NCI-H1930 (cell line): ENCODE measurements at regions not wholly inside any gene's neighbourhood (a gene's known extent, or its start where the extent isn't known, plus 50 kb on each side); places are given as distances from the start of the nearest gene placed in this dataset.

Experiments
- DNase-seq, 2 experiments: peaks; one replicate each; lab custom pipeline; 2025; lab: John Stamatoyannopoulos, UW

DNA sequence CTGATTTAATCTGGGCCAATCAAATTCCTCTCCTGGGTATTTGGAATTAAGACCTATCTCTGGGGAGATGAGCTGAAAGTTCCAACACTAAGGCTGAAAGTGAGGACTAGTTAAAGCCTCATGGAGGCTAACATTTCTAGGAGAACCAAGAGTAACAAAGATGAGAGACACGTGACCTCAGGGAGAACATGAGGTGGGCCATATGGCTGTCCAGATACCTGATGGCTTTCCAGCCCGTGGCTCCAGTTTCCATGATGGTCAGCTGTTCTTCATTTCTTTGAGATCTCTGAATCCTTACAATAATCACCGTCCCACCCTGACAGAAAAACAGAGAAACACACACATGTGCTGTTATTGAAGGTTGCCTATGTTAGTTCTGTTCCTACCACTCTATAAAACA, 66.1 kb downstream of the LEPR start:
- DNase-seq, result no peak

DNA sequence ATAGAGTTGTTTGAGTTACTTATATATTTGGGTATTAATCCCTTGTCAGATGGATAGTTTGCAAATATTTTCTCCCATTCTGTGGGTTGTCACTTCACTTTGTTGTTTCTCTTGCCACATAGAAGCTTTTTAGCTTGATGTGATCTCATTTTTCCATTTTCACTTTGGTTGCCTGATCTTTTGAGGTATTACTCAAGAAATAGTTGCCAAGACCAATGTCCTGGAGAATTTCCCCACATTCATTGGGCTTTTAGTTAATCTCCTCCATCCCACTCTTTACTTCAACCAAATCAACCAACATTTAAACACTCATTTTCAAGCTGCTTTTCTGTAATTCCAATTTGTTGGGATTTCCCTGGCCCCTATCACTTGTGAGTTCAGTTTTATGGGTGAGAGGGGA, 69.0 kb downstream of the LEPR start:
- DNase-seq, result no peak

DNA sequence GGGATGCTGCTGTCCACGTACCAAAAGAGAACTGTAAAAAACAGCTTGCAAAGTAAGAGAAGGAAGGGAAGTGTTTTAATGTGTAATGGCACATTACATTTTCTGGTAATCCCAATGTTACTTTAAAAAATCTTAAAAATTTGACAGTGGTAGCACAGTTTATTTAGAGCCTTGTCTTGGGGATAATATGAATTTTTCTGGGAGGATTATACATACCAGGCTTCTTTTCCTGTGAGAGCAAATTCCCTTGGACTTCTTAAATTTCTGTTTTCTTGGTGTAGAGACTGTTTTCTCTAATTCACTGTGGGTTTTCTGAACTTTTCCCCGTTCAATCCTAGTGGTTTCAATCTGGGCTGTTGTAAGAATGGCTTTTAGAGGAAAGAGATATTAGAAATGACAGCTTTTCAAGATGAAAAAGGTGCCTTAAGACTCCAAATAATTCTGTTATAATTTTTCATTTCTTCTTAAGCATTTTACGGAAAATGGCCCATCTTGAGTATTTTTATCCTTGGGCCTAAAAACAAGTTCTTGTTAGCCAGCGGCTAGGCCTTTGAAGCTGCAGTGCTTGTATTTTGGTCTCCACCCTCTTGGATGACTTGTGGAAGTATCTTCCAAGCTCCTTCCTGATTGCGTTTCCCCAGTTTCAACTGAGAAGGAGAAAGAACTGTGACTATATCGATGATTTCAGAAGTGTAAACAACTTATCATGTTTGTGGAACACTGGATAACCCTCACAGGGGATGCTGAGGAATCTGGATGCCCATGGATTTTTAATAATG, 70.0 kb downstream of the LEPR start:
- no peak for DNase-seq

DNA sequence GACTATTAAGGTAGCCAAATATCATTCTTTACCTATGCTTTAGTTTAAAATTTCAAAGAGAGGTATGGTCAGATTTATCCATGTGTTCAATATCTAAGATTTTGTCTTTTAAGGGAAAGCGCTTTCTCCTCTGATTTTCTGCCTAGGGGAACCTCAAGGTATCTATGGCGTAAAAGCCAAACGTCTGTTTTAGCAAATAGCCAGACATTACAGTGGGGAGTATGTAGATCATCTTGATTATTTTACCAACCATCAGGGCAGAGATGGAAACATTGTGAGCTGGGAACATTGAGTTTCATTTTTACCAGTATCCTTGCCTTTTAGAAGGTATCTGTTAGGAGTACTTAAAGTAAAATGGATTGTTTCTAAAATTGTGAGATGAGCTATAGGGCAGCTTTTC, 71.0 kb downstream of the LEPR start:
- no peak for DNase-seq

DNA sequence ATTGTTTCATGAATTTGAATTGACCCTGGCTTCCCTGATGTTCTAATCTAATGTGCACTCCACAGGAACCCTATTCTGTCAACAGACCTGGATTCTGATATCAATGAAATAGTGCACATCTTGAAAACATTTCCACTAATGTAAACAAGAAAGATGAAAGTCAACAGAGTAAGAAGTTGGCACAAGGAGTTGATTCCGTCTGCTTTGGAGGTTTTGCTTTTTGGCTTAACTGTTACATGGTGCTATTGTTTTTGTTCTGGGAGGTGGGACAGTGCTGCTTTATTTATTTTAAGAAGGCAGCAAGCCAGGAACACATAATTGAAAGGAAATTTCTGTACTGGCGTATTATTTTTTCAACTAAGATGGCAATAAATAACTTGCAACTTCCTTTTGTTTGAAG, 73.3 kb downstream of the LEPR start:
- no peak for DNase-seq

DNA sequence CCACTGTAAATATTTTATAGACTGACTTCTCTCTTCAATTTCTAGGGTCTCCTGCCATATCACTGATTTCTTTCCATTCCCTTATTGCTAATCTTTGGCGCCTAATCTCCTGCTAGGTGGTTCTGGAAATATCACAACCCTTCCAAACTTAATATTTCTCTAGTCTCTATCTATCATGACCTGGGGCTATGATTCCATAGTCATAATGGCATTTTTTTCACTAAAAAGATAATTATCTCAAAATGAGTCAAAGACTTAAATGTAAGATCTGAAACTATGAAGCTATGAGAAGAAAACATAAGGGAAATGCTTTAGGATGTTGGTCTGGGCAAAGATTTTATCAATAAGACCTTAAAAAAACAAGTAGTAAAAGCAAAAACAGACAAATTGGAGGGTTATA, 74.2 kb downstream of the LEPR start:
- no peak for DNase-seq

DNA sequence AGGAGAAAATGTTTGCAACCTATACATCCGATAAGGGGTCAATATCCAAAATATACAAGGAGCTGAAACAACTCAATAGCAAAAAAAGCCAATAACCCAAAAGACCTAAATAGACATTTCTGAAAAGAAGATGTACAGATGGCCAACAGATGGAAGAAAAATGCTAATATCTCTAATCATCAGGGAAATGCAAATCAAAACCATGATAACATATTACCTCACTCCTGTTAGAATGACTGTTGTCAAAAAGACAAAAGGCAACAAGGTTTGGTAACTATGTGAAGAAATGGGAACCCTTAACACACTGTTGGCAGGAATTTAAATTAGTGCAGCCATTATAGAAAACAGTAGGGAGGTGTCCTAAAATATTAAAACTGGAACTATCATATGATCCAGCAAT, 74.7 kb downstream of the LEPR start:
- no peak for DNase-seq

DNA sequence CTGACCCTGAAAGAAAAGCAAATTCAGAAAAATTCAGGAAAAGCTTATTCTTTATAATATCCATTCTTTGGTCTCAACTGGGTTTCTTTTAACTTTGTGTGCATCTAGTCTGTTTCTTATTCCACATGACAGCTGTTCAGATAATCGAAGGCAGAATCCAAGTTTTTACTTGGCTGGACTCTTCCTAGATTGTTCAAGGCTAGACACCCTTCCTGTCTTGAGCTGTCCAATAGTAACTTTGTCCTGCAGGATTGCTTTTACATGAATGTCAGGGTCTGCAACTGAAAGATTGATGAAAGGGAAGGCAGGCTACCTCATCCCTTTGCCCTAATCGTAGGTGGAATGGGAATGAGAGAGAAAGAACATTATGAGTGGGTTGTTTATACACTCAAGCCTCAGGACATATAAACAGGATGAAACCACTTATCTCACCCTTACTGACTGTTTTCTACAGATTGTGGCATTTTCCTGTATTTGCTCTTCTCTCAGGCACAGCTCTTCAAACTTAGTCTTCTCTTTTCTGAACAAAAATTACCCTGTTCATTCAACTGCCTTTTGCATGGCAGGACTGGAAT, 76.9 kb downstream of the LEPR start:
- no peak for DNase-seq

DNA sequence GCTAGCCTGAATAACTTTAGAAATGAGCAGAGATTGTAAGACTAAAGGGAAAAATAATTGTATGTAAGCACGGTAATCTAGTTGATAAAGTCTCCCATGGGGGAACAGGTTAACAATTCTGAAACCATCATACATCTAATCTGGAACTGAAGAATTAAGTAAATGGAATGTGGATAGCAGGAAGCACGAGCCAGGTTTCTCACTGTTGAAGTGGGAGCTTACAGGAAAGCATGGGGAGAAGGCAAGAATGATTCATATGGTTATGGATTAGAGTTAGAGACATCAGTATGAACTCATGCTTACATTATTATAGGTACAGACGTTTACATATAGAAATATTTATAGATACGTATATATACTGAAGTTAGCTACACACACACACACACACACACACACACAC, 83.0 kb downstream of the LEPR start:
- no peak for DNase-seq

DNA sequence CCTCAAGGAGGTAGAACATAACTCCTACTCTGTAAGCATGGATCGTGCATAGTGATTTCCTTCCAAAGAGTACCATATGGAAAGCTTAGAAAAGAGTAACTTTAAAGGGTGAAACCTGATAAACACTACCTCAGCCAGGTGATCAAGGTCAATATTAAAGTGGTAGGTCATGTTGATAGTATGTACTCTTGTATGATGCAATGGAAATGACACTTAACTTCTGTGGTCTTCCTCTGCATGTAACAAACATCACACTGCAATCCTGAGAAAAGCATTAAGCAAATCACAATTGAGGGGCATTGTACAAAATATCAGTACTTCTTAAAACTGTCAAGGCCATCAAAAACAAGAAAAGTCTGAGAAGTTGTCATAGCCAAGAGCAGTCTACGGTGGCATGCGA, 83.8 kb downstream of the LEPR start:
- DNase-seq, result no peak

DNA sequence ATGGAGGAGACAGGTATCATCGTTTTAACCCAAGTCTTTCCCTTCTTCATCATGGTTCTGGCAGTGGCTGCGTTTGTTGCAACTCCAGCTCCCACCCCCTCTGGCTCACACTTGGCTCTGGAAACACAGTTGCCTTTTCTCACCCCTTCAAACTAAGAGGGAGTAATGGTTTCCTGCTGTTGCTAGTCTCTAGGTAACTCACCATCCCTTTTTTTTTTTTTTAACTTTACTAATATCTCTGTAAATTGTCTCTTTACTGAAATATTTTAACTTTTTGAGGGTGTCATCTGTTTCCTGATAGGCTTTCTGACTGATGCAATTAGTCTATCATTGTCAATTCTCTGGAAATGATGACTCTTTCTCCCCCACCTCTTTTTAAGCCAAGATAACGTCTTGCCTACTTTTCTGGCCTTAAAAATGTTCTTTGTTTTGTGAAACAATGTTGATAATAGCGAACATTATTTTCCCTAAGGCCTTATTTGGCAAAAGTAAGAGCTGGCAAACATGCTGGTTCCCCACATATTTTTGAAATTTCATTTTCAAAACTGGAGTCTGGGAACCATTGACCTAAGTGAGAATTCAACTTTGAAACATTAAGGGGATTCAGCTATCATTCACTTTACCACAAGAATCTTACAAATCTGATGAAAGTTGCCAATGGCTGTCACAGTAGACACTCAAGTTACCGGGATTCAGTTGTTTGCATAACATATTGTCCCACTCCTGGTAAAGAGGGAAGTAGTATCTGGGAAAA, 85.3 kb downstream of the LEPR start:
- no peak for DNase-seq

DNA sequence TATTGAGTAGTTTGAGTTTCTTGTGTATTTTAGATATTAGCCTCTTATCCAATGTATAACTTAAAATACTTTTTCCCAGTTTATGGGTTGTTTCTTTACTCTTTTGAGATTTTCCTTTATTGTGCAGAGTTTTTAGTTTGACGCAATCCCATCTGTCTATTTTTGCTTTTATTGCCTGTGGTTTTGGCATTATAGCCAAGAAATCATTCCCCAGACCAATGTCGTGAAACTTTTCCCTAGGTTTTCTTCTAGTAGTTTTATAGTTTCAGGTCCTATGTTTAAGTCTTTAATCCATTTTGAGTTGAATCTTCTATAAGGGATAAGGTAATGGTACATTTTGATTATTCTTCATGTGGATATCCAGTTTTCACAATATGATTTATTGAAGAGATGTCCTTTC, 87.6 kb downstream of the LEPR start:
- no peak for DNase-seq

DNA sequence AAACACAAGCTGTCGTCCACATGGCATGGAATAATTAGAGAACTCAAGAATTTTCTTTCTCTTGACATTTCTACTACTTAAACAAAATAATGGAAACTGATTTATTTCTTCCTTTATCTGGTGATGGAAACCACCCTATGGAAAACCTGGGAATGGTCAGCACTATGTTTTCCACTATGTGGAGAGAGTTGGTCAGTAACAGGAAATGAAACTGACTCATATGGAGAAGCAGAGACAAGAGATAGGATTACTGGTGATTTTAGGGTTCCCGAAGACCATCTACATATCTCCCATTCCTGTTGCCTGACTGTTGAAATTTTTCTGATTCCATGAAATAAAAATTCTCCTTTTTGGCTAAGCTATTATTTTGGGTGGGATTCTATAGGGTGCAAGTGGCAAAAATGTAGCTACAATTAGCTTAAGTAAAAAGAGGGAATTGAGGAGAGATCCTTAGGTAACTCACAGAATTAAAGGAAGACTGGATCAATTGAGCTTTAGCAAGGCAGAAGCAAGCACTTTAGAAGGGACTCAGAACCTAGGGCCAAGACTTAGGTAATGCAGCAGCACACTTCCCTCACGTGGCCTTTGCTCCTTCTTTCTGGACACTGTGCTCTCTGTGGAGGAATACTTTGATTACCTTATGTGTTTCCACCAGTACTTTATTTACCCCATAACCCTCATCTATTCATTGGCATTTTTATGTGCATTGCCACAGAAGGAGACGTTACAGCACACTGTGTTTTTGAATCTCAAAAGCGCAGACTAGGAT, 89.6 kb downstream of the LEPR start:
- DNase-seq, result no peak

DNA sequence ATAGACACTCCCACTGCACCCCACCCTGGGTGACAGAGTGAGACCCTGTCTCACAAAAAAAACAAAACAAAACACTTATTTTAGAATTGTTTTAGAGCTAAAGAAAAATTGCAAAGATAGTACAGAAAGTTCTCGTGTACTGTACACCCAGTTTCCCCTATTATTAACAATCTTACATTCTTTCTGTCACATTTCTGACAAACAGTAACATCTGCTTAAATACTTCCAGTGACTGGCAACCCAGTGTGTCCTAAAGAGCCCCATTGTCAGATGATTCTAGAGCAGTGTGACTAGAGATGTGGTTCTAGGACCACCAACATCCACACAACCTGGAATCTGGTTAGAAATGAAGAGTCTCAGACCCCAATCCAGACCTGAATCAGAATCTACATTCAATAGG, 90.5 kb downstream of the LEPR start:
- no peak for DNase-seq

DNA sequence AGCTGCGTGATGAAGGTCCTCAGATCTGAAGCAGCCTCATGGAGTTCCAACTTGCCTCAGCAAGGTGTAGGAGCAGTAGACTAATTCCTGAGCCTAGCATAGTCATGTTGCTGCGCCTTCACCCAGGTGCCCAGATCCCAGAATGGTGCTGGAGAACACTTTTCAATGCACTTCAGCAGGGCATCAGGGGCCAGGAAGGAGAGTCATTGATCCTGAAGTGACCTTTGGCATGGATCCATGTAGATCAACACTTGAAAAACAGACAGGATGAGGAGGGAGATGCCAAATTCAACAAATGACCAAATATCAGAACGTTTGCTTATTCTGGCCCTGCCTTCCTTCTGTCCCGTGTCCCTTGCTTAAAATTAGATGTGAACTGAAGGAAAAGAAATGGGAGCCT, 91.9 kb downstream of the LEPR start:
- no peak for DNase-seq

DNA sequence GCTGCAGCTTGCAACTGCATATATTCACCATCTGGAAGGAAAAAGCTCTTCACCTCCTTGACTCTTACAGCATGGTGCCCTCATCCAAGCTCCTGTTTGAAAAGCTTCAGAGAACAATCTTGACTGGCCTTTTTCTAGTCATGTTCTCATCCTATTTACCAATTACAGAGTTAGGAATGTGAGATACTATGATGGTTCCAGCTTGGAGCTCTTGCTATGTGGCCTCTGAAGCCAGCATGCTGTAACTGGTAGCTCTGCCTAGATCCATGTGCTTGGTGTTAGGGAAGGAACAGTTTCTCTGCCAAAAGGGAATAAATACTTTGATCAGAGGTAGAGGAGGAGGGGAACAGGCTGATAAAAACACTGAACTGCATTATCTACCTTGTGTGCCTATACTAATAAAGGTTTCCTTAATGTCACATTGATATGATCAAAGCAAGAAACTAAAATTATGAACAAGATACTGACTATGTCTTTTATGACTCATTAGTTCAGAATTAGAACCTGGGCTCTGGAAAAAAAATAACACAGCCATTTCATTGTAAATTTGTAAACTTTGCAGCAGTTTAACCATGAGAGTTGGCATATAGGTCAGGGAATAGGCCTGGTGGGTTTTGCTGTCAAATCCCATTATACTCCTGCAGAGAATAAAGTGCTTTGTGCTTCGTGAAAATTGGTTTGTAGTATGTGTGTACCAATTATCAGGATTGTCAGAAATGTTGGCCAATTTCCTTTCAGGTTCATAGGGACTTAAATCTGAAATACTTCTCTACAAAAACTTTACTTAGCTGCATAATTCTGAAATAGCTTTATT, 92.7 kb downstream of the LEPR start:
- DNase-seq, result no peak

DNA sequence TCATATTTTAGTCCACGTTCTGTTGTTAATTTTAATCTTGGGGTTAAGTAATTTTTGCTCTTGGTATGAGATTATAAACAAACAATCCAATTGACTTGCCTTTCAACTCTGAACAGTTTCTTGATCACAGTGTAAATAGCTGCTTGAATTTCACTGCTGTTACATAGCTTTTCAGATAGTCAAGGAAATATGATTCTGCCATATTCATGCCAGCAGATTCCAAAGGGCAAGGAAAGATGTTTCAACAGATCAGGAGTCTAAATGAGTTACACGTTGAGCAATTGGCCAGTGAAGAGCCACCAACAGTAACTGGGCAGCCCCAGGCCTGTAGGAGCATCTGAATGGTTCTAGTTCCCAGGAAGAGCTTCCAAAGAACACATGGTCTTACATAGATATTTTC, 93.6 kb downstream of the LEPR start:
- DNase-seq, result no peak

DNA sequence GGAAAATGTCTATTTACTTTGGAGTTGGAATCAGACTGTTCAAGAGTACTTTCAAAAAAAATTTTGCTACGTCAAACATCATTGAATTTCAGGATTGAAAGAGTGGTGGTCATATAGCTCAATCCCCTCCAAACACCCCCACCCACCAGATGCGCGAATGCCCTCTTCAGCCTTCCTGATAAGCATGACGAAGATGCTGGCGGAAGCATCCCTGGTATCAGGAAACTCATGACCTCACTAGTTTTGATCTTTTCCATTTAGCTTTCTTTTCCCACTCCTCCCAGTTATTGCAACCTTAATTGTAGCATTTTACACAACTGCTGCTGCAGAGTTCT, 104.4 kb downstream of the LEPR start:
- DNase-seq, result no peak

DNA sequence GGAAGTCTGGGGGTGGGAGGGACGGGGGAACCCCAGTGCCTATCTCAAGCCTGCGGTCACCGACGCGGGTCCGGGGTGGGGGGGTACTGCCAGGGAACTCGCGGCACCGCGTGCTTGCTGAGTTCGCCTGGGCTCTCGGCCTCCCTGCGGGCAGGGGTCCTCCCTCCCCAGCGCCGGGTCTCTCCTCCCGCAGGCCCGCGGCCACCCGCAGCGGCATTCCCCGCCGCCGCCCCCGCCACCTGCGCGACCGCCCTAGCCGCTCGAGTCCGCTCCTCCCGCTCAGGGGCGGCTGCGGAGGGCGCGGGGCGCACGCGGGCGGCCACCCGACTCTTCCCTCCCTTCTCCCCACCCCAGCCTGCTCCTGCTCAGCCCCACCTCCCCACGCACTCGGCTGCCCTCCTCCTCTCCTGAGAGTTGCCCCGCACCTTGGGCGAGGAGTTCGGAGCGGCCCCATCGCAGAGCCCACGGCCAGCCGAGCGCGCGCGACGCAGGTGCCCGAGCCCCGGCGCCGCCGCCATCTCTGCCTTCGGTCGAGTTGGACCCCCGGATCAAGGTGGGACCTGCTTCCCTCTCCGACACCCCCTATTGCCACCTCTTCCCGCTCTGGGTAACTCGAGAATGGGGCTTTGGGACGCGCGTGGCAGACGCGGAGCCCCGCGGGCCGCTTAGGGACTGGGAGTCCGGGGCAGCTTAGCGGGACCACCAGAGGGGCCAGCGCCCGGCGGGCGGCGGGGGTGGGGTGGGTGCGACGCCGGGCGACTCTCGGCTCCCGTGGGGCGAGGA, 105.0 kb downstream of the LEPR start:
- no peak for DNase-seq

DNA sequence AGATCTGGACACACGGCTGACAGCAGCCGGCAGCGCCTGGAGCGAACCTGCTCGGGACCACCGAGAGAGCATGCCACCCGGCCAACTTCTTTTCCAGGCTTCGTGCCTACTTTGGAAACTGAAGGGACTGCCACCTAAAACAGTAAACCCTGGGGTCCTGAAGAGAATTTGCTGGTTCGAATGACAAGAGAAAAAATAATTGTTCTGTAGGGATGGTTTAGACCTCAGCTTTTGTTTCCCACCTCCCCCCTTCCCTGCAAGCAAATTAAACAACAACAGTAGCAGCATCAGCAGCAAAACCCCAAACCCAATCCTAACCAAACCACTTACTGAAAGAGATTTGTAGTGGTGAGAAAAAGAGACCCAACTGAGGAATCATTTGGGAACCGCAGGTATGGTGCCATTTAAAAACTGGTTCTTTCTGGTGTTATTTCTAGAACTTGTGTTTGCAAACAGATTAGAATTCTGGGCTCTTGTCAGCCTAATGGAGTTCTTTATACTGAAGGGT, 105.6 kb downstream of the LEPR start:
- DNase-seq, result no peak

DNA sequence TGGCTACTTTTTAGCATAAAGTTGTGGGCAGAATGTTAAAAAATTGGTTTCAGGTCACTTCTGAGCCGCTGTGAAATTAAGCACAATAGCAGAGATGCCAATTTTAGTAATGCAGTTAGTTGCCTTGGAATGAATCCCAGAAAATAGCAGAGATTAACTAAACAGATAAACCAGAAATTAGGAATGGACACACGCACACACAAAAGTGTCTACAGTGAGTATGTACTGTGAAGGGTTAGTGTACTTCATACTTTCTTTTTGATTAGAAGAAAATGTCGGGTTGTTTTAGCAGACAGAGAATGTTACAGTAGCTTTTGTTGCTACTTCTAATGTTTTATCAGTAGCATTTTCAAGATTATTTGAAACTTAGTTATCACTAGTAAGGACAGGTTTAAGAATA, 106.7 kb downstream of the LEPR start:
- peak in 1 of 2 experiments; percentile 33 for DNase-seq
